Right kidney (tissue), 1 donor: ENCODE measurements at regions not wholly inside any gene's neighbourhood (a gene's known extent, or its start where the extent isn't known, plus 50 kb on each side); places are given as distances from the start of the nearest gene placed in this dataset.
A peak's percentile ranks its signal among the peaks of the same experiment; 100 is the strongest.
"Not testable (repeated sequence)": the region's sequence is repeated elsewhere in the genome, so short reads cannot be mapped to it uniquely, and the experiment has no call there.

Source experiments
- DNase-seq: peaks from one replicate; pipeline ENCODE4 v3.0.0-alpha.2; 2016

- DNase-seq = no peak
Observed at GRCh38 chr1:214715126-214715525, 112.1 kb downstream of the CENPF start.

GRCh38 chr1:214717351-214717750 is 114.4 kb downstream of the CENPF start:
- DNase-seq = no peak

GRCh38 chr1:214718724-214719123 is 115.7 kb downstream of the CENPF start:
- no peak for DNase-seq

DNA sequence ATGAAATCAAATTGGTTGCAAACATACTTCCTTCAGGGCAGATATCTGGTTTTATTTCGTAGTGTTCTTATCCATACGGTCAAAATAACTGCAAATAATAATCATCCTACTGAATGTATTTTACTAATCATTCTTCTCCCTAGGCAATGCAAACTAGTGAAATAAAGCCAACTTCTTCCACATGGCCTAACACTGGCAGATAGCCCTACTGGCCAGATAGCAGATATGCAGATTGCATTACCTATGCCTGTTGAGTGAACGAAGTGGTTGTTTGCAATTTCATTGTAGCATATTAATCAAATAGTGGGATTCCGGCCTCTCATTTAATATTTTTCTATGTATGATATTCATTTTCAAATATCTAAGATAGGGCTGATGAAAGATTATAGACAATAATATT is 116.2 kb downstream of the CENPF start:
- no peak for DNase-seq

GRCh38 chr1:214720561-214720960 is 117.6 kb downstream of the CENPF start:
- DNase-seq = no peak

GRCh38 chr1:214727274-214727673 is 124.3 kb downstream of the CENPF start:
- no peak for DNase-seq

GRCh38 chr1:214739621-214740238 is 136.7 kb downstream of the CENPF start:
- DNase-seq = no peak

- no peak for DNase-seq
Observed at GRCh38 chr1:214740471-214740870, 137.5 kb downstream of the CENPF start.

GRCh38 chr1:214747050-214747635 is 144.1 kb downstream of the CENPF start:
- peak; percentile 2 for DNase-seq

- DNase-seq = no peak
Observed at GRCh38 chr1:214753236-214753852, 150.3 kb downstream of the CENPF start.

DNA sequence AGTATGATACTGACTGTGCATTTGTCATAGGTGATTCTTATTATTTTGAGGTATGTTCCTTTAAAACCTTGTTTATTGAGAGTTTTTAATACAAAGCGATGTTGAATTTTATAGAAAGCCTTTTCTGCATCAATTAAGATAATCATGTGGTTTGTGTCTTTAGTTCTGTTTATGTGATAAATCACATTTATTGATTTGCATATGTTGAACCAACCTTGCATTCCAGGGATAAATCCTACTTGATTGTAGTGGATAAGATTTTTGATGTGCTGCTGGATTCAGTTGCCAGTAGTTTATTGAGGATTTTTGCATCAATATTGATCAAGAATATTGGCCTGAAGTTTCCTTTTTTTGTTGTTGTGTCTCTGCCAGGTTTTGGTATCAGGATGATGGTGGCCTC is 158.0 kb downstream of the CENPF start:
- DNase-seq = no peak

- DNase-seq = no peak
Observed at GRCh38 chr1:214762902-214763301, 159.9 kb downstream of the CENPF start.

- no peak for DNase-seq
Observed at GRCh38 chr1:214764502-214764901, 161.5 kb downstream of the CENPF start.

DNA sequence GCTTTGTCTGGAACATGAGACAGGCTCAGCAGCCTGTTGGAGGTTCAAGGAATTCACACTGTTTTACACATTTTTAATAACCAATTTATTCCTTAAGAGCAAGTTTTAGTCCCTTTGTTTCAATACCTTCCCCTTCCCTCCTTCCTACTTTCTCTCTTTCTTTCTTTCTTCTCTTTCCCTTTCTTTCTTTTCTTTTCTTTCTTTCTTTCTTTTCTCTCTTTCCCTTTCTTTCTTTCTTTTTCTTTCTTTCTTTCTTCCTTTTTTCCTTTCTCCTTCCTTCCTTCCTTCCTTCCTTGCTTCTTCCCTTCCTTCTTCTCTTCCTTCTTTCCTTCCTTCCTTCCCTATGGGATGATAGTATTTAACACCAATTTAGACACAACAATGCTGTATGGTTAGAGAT is 164.2 kb downstream of the CENPF start:
- DNase-seq = no peak

DNA sequence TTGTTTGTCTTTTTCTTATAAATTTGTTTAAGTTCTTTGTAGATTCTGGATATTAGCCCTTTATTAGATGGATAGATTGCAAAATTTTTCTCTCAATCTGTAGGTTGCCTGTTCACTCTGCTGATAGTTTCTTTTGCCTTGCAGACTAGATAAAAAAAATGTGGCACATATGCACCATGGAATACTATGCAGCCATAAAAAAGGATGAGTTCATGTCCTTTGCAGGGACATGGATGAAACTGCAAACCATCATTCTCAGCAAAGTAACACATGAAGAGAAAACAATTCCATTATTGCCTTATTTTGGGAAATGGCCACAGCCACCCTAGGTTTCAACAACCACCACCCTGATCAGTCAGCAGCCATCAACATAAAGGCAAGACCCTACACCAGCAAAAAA is 166.7 kb downstream of the CENPF start:
- not testable (repeated sequence) for DNase-seq

DNA sequence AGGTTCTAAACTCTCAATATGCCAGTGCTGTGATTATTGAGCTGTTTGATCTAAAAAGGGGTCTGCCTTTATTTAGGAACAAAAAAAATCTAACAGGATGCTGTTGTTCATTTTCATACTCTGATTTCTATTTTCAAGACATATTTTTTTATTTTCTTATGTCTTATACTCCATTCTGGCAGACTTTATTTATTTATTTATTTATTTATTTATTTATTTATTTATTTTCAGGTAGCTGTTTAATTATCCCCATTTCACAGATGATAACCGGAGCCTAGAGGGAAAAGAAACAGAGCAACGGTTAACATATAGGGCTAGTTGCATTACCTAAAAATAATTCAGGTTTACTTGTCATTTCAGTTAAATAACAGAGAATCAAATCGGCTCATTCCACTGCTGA is 174.4 kb downstream of the CENPF start:
- no peak for DNase-seq

DNA sequence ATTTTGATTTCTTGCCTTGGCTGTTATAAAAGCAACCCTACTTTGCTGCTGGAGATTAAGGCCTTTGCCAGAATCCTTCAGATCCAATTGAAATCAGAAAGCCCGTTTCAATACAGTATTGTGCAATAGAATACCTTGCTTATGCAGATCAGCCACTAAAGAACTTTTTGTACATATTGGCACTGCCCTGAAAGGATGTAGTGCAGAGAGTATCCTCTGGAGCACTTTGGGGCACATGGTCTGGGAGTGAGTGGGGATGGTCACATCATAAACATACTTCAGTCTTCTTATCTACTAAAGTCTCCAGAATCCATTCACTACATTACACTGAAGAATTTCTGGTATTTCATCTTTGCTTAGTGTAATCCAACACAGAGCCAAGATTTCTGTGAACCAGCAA is 189.0 kb downstream of the CENPF start:
- no peak for DNase-seq

GRCh38 chr1:214792527-214793186 is 189.7 kb downstream of the CENPF start:
- DNase-seq = no peak

GRCh38 chr1:214793708-214794107 is 190.7 kb downstream of the CENPF start:
- no peak for DNase-seq

- no peak for DNase-seq
Observed at GRCh38 chr1:214801191-214801590, 198.2 kb downstream of the CENPF start.

DNA sequence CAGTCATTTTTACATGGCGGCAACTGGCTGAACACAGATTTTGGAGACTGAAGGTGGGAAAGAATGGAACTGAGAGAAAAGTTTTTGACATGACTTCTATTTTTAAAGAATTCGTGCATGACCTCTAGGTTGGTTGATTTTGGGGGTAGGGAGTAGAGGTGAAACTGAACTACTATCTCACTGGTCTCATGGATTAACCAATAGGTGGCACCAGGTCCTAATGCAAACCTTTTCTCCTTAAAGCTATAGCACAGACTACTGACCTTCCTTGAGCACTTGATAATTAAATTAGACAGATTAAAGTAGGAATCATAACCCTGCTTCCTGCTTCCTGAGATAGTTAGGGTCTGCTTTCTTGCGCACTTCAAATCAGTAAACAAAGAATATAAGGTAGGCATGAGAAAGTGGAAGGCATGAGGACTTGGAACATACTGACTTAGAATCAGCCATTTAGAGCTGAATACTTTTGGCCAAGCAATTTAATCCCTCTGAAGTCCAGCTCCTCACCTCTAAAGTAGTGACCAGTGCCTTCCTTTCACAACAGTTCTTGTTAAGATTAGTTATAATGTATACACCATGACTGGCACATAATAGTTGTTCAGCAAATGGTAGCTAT is 206.0 kb downstream of the CENPF start:
- no peak for DNase-seq

DNA sequence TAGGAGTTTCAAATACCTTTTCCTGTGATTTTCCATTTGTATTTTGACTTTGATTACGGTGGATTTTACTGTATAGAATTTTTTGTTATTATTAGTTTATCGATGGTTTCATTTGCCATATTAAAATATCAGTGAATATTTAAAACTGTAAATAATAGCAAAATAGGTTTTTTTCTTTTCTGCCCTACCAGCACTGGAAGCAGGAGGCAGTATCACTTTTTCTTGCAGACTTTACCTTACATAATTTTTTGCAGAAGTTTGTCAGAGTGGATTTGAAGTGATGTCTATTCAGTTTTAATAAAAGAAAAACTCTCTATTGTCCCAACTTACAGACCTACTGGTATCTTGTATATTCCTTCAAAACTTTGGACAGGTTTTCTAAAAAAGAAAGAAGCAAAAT is 213.6 kb downstream of the CENPF start:
- DNase-seq = no peak
